ENCODE measurements at regions not wholly inside any gene's neighbourhood (a gene's known extent, or its start where the extent isn't known, plus 50 kb on each side); places are given as distances from the start of the nearest gene placed in this dataset.

DNA sequence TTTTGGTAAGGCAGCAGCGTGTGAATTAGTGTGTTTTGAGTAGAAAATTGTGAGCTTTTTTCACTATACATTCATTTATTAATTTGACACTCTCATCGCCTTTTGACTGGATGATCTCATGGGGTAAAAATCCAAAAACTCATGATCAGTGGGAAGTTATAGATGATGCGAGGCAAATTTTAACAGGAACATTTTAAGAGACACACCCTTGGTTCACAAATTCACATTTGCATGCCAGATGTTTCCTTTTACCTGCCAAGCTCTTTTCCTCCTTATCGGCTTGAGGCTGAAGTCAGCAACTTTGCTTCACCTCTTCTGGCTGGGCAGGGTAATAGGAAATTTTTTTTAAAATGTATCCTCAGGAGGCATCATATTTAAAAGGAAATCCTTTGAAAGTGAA is 318.0 kb upstream of the HS3ST1 start:
- no peak for DNase-seq (ENCODE audit: low read depth)

DNA sequence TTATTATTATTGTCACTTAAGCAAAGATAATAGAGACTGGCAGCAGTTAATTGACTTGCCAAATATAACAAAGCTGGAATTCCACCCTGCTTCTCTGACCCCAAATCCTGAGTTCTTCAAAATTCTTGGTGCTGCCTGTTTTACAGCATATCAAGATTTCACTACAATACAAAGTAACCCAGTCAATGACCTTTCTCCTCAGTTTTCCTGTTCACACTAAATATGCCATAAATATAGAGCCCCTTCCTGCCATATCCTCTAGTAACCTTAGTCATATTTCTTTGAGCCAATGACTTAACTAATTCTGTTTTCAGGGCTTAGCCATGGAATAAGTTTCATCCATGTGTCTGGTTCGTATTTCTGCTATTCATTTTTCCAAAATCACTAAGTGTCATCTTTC is 315.3 kb upstream of the HS3ST1 start:
- no peak for DNase-seq (ENCODE audit: low read depth)

DNA sequence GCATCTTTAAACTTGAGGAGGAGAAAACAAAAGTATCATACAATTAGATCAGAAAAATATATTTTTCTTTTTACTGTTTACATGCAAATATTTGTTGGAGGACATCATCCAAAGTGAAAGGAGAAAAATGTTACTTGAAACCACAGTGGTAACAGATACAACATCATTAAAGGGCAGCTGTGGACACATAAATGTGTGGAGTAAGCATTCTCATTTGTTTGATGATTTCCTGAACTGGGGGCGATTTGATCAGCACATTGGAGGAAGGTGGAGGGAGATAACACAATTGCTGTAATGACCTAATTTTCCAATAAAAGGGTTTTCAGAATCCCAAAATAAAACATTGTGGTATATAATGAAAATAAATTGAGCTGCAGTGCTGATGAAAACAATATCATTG is 314.5 kb upstream of the HS3ST1 start:
- no peak for DNase-seq (ENCODE audit: low read depth)

DNA sequence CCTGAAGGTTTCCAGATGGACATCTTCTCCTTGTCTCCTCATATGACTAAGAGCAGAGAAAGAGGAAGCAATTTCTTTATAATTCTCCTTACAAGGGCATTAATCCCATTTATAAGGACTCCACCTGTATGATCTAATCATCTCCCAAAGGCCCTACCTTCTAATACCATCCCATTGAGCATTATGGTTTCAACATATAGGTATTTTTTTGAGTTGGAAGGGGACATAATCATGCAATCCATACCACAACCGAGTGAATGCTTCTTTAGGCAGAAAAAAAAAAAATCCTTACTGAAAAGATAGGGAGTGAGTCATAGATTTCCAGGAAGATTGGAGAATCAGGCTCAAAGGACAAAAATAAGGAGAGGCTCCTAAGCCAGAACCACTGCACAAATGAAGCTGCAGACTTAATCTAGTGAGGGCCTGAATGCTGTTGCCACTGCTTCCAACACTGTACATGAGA is 312.5 kb upstream of the HS3ST1 start:
- no peak for DNase-seq (ENCODE audit: low read depth)

GRCh38 chr4:11739992-11740391 is 311.3 kb upstream of the HS3ST1 start:
- DNase-seq (ENCODE audit: low read depth): no peak

- DNase-seq (ENCODE audit: low read depth): no peak
These were observed 308.3 kb upstream of the HS3ST1 start for GRCh38 chr4:11736978-11737377.

DNA sequence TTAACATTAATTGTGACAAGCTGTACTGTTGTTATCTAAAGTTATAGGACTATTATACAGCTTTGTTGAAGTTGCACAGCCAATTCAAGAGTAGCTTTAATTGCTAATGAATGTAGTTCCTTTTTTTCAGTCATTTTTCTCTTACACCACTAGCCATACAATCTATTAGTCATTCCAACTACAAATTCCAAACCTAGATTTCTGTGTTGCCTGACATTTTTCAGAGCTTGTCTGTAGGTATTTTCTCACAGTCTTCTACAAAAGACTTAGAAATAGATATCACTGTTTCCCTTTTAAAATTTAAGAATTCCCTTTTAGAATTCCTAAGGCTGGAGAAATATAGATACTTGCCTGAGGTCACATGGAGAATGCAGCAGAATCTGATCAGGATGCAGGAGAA is 307.0 kb upstream of the HS3ST1 start:
- DNase-seq (ENCODE audit: low read depth): no peak

DNA sequence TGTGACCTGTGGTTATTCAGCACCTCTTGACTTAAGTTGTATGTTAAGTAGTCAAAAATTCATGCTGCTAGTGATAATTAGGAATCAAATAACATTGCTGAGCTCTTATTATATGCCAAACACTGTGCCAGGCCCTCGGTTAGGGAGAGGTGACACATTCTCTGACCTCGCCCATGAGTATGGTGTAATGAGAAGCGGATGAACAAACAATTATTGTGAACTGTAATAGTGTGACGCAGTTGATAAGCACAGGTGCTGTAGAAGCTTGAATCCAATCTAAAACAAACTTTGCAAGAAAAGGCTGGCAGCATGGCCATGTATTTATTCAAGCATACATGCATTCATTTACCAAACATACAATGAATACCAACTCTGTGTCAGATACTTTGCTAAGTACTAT is 303.5 kb upstream of the HS3ST1 start:
- DNase-seq (ENCODE audit: low read depth): no peak

GRCh38 chr4:11730545-11730944 is 301.9 kb upstream of the HS3ST1 start:
- DNase-seq (ENCODE audit: low read depth): no peak

DNA sequence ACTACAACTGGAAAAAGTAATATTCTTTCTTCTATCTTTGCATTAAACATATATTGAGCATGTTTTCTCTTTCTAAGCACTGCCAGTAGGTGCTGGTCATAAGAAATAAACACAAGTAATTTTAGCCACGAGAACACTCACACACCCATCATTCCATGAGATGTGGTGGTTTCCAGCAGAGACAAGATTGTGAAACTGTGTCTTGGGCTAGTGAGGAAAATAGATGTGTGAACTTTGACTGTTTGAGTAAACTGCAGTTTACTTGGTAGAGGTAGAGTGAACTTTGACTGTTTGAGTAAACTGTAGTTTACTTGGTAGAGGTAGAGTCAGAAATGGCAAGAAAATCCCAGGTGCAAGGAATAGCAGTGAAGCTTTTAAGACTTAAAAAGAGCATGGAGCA is 300.9 kb upstream of the HS3ST1 start:
- no peak for DNase-seq (ENCODE audit: low read depth)

DNA sequence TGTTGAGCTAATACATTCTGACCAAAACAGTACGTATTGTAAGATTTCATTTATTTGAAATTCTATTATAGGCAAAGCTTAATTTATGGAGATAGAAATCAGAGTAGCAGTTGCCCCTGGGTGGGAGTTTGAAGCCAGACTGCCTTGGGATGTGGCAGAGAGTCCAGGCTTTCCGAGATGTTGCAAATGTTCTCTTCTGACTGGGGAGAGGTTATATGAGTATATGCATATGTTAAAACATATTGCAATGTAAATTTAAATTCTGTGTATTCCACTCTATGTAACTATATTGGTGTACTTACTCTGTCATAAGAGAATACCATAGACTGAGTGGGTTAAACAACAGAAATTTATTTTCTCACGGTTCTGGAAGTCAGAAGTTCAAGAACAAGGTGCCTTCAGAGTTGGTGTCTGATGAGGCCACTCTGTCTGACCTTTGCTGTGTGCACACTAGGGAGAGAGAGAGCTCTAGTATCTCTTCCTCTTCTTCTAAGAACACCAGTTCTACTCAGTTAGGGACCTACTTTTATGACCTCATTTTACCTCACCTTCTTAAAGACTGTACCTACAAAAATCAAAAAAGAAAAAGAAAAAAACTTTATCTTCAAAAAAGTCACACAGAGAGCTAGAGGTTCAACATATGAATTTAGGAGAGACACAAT is 299.3 kb upstream of the HS3ST1 start:
- no peak for DNase-seq (ENCODE audit: low read depth)

DNA sequence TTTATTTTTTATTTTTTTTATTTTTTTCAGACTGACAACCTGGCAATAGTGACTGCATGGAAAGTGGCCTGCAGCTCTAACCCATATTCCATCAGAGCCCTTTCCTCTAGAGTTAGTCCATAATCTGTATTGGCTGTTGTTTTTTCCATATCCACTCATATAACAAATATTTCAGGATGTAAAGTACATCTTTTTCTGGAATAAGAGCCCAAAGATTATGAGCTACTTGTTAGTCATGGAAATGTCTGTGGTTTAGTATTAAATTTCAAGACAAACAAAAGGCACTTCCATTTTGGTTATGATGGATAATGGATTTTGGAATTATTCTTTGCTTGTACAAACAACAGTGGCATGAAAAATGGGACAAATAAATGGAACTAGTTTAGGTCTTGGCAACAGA is 296.0 kb upstream of the HS3ST1 start:
- no peak for DNase-seq (ENCODE audit: low read depth)

- DNase-seq (ENCODE audit: low read depth): no peak
These were observed 293.5 kb upstream of the HS3ST1 start for GRCh38 chr4:11722223-11722622.

DNA sequence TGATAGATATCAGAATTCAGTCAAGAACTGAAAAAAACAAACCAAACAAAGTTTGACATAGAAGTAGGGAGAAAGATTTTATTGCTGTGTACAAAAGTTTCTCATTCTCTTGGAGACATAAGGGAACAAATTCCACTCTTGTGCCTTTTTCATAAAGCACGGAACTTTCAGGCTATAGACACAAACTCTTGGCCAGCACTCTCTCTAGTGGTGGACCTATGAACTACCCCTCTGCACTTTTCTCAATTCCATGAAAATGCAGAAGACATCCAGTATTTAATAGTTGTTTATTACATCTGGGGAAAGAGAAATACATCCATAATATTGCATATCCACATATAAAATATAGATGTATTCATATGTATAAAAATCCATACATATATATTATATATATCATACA is 291.6 kb upstream of the HS3ST1 start:
- DNase-seq (ENCODE audit: low read depth): no peak

DNA sequence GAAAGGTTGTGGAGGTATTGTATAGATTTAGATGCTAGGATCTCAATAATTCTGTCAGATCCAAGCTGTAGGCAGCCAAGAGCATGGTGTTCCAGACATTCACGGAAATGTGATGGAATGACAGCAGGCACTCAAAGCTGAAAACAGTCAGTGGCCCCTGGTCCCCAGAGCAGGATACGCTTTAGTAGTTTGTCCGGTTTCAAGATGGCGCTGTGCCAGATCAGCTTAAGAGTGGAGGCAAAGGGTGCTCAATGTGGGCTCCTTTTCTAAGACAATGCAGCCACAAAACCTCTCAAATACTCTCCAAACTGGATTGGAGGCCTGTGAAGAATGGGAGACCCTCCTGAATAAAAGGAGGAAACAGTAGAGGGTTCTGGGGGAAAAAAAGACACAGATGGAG is 291.2 kb upstream of the HS3ST1 start:
- no peak for DNase-seq (ENCODE audit: low read depth)

GRCh38 chr4:11715753-11716521 is 287.2 kb upstream of the HS3ST1 start:
- DNase-seq (ENCODE audit: low read depth): no peak

GRCh38 chr4:11710453-11711093 is 281.9 kb upstream of the HS3ST1 start:
- DNase-seq (ENCODE audit: low read depth): no peak

GRCh38 chr4:11704186-11704830 is 275.6 kb upstream of the HS3ST1 start:
- no peak for DNase-seq (ENCODE audit: low read depth)

DNA sequence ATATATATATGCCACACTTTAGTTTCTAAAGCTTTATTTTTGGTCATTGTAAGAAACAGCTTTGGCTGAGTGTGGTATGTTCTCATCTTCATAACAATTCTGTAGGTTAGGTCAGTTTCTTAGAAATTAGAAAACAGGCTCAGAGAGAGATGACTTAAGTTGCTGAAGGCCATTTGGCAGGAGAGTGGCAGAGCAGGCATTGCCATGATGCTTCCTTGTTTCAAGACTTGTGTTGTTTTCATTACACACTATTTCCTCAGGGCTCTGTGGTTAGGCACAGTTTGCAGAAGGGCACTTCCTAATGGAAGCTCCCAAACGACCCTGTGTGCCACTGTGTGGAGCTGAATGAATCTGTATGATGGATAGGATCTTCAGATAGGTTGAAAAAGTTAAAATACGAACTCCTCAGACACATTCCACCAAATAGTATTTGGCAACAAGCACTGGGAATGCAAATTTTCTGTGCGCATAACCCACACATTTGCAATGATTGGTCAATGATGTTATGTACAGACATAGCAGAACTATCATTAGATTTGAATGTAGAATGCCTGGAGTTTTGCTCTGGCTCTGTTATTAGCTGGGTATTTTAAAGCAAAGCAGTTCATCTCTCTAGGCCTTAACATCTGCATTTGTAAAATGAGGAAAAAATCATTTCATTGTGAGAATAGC is 274.3 kb upstream of the HS3ST1 start:
- DNase-seq (ENCODE audit: low read depth): no peak

GRCh38 chr4:11701966-11702725 is 273.5 kb upstream of the HS3ST1 start:
- no peak for DNase-seq (ENCODE audit: low read depth)

GRCh38 chr4:11700751-11701226 is 272.1 kb upstream of the HS3ST1 start:
- DNase-seq (ENCODE audit: low read depth): no peak
